Transverse colon (tissue), 4 donors: ENCODE measurements at regions not wholly inside any gene's neighbourhood (a gene's known extent, or its start where the extent isn't known, plus 50 kb on each side); places are given as distances from the start of the nearest gene placed in this dataset.

Source experiments
- POLR2A ChIP-seq: fragments of 450-650 bp; IDR thresholded peaks from one replicate; pipeline ENCODE4 v1.6.1; 2016; ENCODE audit warnings: antibody characterized with exemption, mild to moderate bottlenecking, moderate library complexity
- POLR2AphosphoS5 ChIP-seq, 3 donors: sonication (generic); formaldehyde crosslinking; IDR thresholded peaks; one replicate each; pipeline ENCODE4 v1.6.1; 2016; ENCODE audit warnings: antibody characterized with exemption in 3 of 3
- TF ChIP-seq, protein P1 (sequence below), 5 experiments: fragments of 200-600 bp in 3 of 5; fragments of 450-650 bp in 2 of 5; sonication (generic) in 3 of 5; IDR thresholded peaks; 1 replicate in 2 of 5; 2 replicates in 3 of 5; pipeline ENCODE4 v1.5.1; 2016 to 2017; ENCODE audit warnings: antibody characterized with exemption in 5 of 5, inconsistent platforms in 3 of 5, mild to moderate bottlenecking in 2 of 5, moderate library complexity in 1 of 5

- TF ChIP-seq POLR2AphosphoS5 (IDR thresholded peaks at IDR 0.05) (no peak), POLR2A (no peak)
- TF ChIP-seq, protein P1, sequence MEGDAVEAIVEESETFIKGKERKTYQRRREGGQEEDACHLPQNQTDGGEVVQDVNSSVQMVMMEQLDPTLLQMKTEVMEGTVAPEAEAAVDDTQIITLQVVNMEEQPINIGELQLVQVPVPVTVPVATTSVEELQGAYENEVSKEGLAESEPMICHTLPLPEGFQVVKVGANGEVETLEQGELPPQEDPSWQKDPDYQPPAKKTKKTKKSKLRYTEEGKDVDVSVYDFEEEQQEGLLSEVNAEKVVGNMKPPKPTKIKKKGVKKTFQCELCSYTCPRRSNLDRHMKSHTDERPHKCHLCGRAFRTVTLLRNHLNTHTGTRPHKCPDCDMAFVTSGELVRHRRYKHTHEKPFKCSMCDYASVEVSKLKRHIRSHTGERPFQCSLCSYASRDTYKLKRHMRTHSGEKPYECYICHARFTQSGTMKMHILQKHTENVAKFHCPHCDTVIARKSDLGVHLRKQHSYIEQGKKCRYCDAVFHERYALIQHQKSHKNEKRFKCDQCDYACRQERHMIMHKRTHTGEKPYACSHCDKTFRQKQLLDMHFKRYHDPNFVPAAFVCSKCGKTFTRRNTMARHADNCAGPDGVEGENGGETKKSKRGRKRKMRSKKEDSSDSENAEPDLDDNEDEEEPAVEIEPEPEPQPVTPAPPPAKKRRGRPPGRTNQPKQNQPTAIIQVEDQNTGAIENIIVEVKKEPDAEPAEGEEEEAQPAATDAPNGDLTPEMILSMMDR (IDR thresholded peaks at IDR 0.05): no peak
These were observed 647.6 kb upstream of the SPRY2 start for GRCh38 chr13:80988391-80989151.
